Right lobe of liver (tissue), 6 donors: ENCODE measurements at regions not wholly inside any gene's neighbourhood (a gene's known extent, or its start where the extent isn't known, plus 50 kb on each side); places are given as distances from the start of the nearest gene placed in this dataset.
"Not testable (repeated sequence)": the region's sequence is repeated elsewhere in the genome, so short reads cannot be mapped to it uniquely, and the experiment has no call there.

Experiments
- ATAC-seq, 4 donors: fragments of 200-7000 bp; cut with Tn5 transposase; one replicate each; pipeline ENCODE4 v1.9.1; 2020; ENCODE audit warnings: mild to moderate bottlenecking in 4 of 4, moderate library complexity in 4 of 4
- DNase-seq, 3 donors: peaks; one replicate each; pipeline ENCODE4 v3.0.0-alpha.2; 2020
- H3K27ac ChIP-seq, 3 donors: fragments of 200-600 bp; one replicate each; pipeline ENCODE4 v1.8.0; 2022
- H3K27me3 ChIP-seq, 2 donors: fragments of 200-600 bp; one replicate each; pipeline ENCODE4 v1.8.0; 2022
- H3K36me3 ChIP-seq, 4 donors: fragments of 200-600 bp; sonication (generic) in 1 of 4; one replicate each; pipeline versions ENCODE4 v1.5.1 to v1.8.0; 2017 to 2022; ENCODE audit warnings: control low read depth in 1 of 4
- H3K4me1 ChIP-seq, 4 donors: fragments of 200-600 bp; sonication (generic) in 1 of 4; one replicate each; pipeline versions ENCODE4 v1.5.1 to v1.8.0; 2017 to 2022; ENCODE audit warnings: control low read depth in 1 of 4
- H3K4me3 ChIP-seq, 3 donors: fragments of 200-600 bp; one replicate each; pipeline ENCODE4 v1.8.0; 2022
- H3K9me3 ChIP-seq, 4 donors: fragments of 200-600 bp; sonication (generic) in 1 of 4; one replicate each; pipeline versions ENCODE4 v1.5.1 to v1.8.0; 2017 to 2022; ENCODE audit warnings: control low read depth in 1 of 4
- CTCF ChIP-seq, 4 donors: fragments of 200-600 bp in 3 of 4; fragments of 450-650 bp in 1 of 4; IDR thresholded peaks; one replicate each; pipeline versions ENCODE4 v1.5.1 to v1.8.0; 2016 to 2022; ENCODE audit warnings: antibody characterized with exemption in 4 of 4, mild to moderate bottlenecking in 2 of 4
- POLR2A ChIP-seq: fragments of 450-650 bp; IDR thresholded peaks from one replicate; pipeline ENCODE4 v1.6.1; 2017; ENCODE audit warnings: antibody characterized with exemption, mild to moderate bottlenecking
- WGBS: methylation state at CpG from one replicate; pipeline ENCODE4 v1.1.6; 2018; ENCODE audit warnings: low coverage, low lambda C conversion rate; ENCODE audit not compliant: insufficient coverage; ENCODE audit errors: missing lambda C conversion rate; 5-methylcytosine and 5-hydroxymethylcytosine counted together
- intact Hi-C, 2 donors: fragments of 100-400 bp; cut with DNase I; formaldehyde crosslinking; loops; one replicate each; pipeline versions ENCODE4 v1.11.2 to v1.14.1; 2022
- donor health status: DM: no; HTN: yes; CAD: no.
- donor health status: DM: no; HTN: no; CAD: no.
- donor health status: DM: no; HTN: no; CAD: no.
- donor health status: DM: no; HTN: yes; CAD: no.
- donor health status: DM: no; HTN: yes; CAD: no.

DNA sequence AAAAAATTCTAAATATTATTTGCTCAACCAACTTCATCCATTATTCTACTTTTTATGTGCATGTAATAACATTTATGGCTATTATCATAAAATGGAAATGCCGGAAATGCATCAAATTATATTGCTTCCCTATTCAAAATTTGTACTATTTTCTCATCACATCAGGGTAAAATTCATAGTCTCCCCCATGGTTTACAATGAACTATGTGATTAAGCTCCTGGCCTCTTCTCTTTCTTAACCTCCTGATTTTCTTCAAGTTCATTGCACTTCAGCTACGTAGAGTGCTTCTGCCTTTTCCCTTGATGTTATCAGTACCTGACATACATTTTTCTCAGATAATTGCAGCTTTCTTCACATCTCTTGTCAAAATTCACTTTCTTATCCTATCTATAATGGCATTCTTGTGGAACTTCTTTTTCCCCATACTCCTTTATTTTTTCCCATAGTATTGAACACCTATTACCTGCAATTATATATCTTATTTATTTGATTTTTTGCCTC lies 699.1 kb upstream of the ADGRB3 start:
- intact Hi-C loops, result no loop called here
- H3K4me1 ChIP-seq, result no peaks in the 10 kb centered on the region
- ATAC-seq (no peak), DNase-seq (no peak)
- H3K9me3 ChIP-seq, result no peaks in the 10 kb centered on the region
- no peaks in the 10 kb centered on the region for H3K27me3 ChIP-seq
- TF ChIP-seq CTCF (IDR thresholded peaks at IDR 0.05), result no peak
- TF ChIP-seq POLR2A, result no peak
- no peak overlapping the region for H3K4me3 ChIP-seq
- no peak overlapping the region for H3K27ac ChIP-seq
- no peaks in the 10 kb centered on the region for H3K36me3 ChIP-seq
- 56% methylated on average over 2 of the region's 2 CpGs for WGBS

- 40% methylated on average over 1 of the region's 1 CpG for WGBS
- no peaks in the 10 kb centered on the region for H3K27me3 ChIP-seq
- ATAC-seq (no peak), DNase-seq (no peak)
- no peaks in the 10 kb centered on the region for H3K4me1 ChIP-seq
- intact Hi-C loops, result no loop called here
- TF ChIP-seq POLR2A (no peak), CTCF (IDR thresholded peaks at IDR 0.05) (no peak)
- H3K27ac ChIP-seq, result no peak overlapping the region
- H3K36me3 ChIP-seq, result no peaks in the 10 kb centered on the region
- H3K9me3 ChIP-seq, result no peaks in the 10 kb centered on the region
- H3K4me3 ChIP-seq, result no peak overlapping the region
Observed at GRCh38 chr6:67933278-67933677, 701.8 kb upstream of the ADGRB3 start.

DNA sequence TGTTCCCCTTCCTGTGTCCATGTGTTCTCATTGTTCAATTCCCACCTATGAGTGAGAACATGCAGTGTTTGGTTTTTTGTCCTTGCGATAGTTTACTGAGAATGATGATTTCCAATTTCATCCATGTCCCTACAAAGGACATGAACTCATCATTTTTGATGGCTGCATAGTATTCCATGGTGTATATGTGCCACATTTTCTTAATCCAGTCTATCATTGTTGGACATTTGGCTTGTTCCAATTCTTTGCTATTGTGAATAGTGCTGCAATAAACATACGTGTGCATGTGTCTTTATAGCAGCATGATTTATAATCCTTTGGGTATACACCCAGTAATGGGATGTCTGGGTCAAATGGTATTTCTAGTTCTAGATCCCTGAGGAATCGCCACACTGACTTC lies 712.5 kb upstream of the ADGRB3 start:
- ATAC-seq, H3K4me3 ChIP-seq, H3K27me3 ChIP-seq, H3K27ac ChIP-seq, H3K36me3 ChIP-seq, H3K4me1 ChIP-seq, DNase-seq, intact Hi-C loops, H3K9me3 ChIP-seq: not testable (repeated sequence)
- WGBS, result 46% methylated on average over 2 of the region's 3 CpGs

DNA sequence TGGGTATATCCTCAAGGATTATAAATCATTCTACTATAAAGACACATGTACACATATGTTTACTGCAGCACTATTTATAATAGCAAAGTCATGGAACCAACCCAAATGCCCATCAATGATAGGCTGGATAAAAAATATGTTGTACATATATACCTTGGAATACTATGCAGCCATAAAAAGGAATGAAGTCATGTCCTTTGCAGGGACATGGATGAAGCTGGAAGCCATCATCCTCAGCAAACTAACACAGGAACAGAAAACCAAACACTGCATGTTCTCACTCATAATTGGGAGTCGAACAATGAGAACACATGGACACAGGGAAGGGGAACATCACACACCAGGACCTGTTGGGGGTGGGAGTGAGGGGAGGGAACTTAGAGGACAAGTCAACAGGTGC lies 715.0 kb upstream of the ADGRB3 start:
- H3K27ac ChIP-seq, H3K4me3 ChIP-seq, H3K27me3 ChIP-seq, intact Hi-C loops, H3K9me3 ChIP-seq, DNase-seq, ATAC-seq, H3K4me1 ChIP-seq, H3K36me3 ChIP-seq: not testable (repeated sequence)
- WGBS, result 43% methylated on average over 1 of the region's 1 CpG

GRCh38 chr6:67916399-67916798 lies 718.7 kb upstream of the ADGRB3 start:
- no peaks in the 10 kb centered on the region for H3K4me1 ChIP-seq
- no peak overlapping the region for H3K4me3 ChIP-seq
- WGBS, result 48% methylated on average over 2 of the region's 2 CpGs
- no peak for ATAC-seq
- TF ChIP-seq POLR2A (no peak), CTCF (IDR thresholded peaks at IDR 0.05) (no peak)
- H3K36me3 ChIP-seq, result no peaks in the 10 kb centered on the region
- intact Hi-C loops, result no loop called here
- H3K27ac ChIP-seq, result no peak overlapping the region
- no peaks in the 10 kb centered on the region for H3K27me3 ChIP-seq
- no peak for DNase-seq
- H3K9me3 ChIP-seq, result no peaks in the 10 kb centered on the region

- Histone ChIP-seq H3K4me1 (no peaks in the 10 kb centered on the region), H3K27ac (no peak overlapping the region), H3K9me3 (no peaks in the 10 kb centered on the region), H3K4me3 (no peak overlapping the region), H3K27me3 (no peaks in the 10 kb centered on the region), H3K36me3 (no peaks in the 10 kb centered on the region)
- DNase-seq, result no peak
- no peak for ATAC-seq
- 39% methylated on average over 1 of the region's 1 CpG for WGBS
- intact Hi-C loops, result no loop called here
- TF ChIP-seq CTCF (IDR thresholded peaks at IDR 0.05) (no peak), POLR2A (no peak)
Observed at GRCh38 chr6:67914419-67914818, 720.7 kb upstream of the ADGRB3 start.
